PC-3 (cell line): ENCODE measurements at regions not wholly inside any gene's neighbourhood (a gene's known extent, or its start where the extent isn't known, plus 50 kb on each side); places are given as distances from the start of the nearest gene placed in this dataset.

ENCODE experiments used
- CTCF ChIP-seq: fragments of 300-600 bp; sonication (generic); conservative IDR thresholded peaks from 2 replicates; pipeline ENCODE4 v1.5.1; 2017; ENCODE audit warnings: antibody characterized with exemption, low read depth, mild to moderate bottlenecking, low read length
- EZH2phosphoT487 ChIP-seq: fragments of 300-600 bp; sonication (generic); IDR thresholded peaks from 2 replicates; pipeline ENCODE4 v1.6.1; 2018; ENCODE audit warnings: mild to moderate bottlenecking, antibody characterized with exemption, low read length, borderline replicate concordance

GRCh38 chr17:52384695-52385094, 226.2 kb upstream of the CA10 start:
- no peak for TF ChIP-seq EZH2phosphoT487
- TF ChIP-seq CTCF, result no peak
